ENCODE measurements at regions not wholly inside any gene's neighbourhood (a gene's known extent, or its start where the extent isn't known, plus 50 kb on each side); places are given as distances from the start of the nearest gene placed in this dataset.

- Mint-ChIP-seq H3K4me3 (ENCODE audit: unreplicated experiment) (no peak overlapping the region), H3K4me1 (ENCODE audit: low read depth, unreplicated experiment) (no peaks in the 10 kb centered on the region), H3K9me3 (ENCODE audit: unreplicated experiment) (no peaks in the 10 kb centered on the region), H3K27ac (ENCODE audit: unreplicated experiment) (no peak overlapping the region), H3K36me3 (ENCODE audit: unreplicated experiment) (no peaks in the 10 kb centered on the region), H3K27me3 (ENCODE audit: unreplicated experiment) (no peaks in the 10 kb centered on the region)
- no peak for DNase-seq
- no peak for TF ChIP-seq CTCF (IDR thresholded peaks at IDR 0.05; ENCODE audit: partially characterized antibody, unreplicated experiment)
Measured at GRCh38 chr16:80417706-80418271, 123.0 kb upstream of the DYNLRB2 start.

- H3K36me3 Mint-ChIP-seq (ENCODE audit: unreplicated experiment): no peaks in the 10 kb centered on the region
- no peaks in the 10 kb centered on the region for H3K27me3 Mint-ChIP-seq (ENCODE audit: unreplicated experiment)
- no peaks in the 10 kb centered on the region for H3K9me3 Mint-ChIP-seq (ENCODE audit: unreplicated experiment)
- no peak for TF ChIP-seq CTCF (IDR thresholded peaks at IDR 0.05; ENCODE audit: partially characterized antibody, unreplicated experiment)
- H3K27ac Mint-ChIP-seq (ENCODE audit: unreplicated experiment): no peak overlapping the region
- H3K4me1 Mint-ChIP-seq (ENCODE audit: low read depth, unreplicated experiment): no peaks in the 10 kb centered on the region
- no peak overlapping the region for H3K4me3 Mint-ChIP-seq (ENCODE audit: unreplicated experiment)
- DNase-seq: no peak
Measured at GRCh38 chr16:80408014-80408413, 132.8 kb upstream of the DYNLRB2 start.

GRCh38 chr16:80407265-80407987 is 133.4 kb upstream of the DYNLRB2 start:
- Mint-ChIP-seq H3K4me1 (ENCODE audit: low read depth, unreplicated experiment) (no peaks in the 10 kb centered on the region), H3K9me3 (ENCODE audit: unreplicated experiment) (no peaks in the 10 kb centered on the region), H3K36me3 (ENCODE audit: unreplicated experiment) (no peaks in the 10 kb centered on the region), H3K27ac (ENCODE audit: unreplicated experiment) (no peak overlapping the region), H3K4me3 (ENCODE audit: unreplicated experiment) (no peak overlapping the region), H3K27me3 (ENCODE audit: unreplicated experiment) (no peaks in the 10 kb centered on the region)
- no peak for DNase-seq
- no peak for TF ChIP-seq CTCF (IDR thresholded peaks at IDR 0.05; ENCODE audit: partially characterized antibody, unreplicated experiment)

GRCh38 chr16:80404847-80405246 is 135.9 kb upstream of the DYNLRB2 start:
- no peaks in the 10 kb centered on the region for H3K4me1 Mint-ChIP-seq (ENCODE audit: low read depth, unreplicated experiment)
- no peaks in the 10 kb centered on the region for H3K9me3 Mint-ChIP-seq (ENCODE audit: unreplicated experiment)
- no peak overlapping the region for H3K4me3 Mint-ChIP-seq (ENCODE audit: unreplicated experiment)
- no peaks in the 10 kb centered on the region for H3K36me3 Mint-ChIP-seq (ENCODE audit: unreplicated experiment)
- no peak for TF ChIP-seq CTCF (IDR thresholded peaks at IDR 0.05; ENCODE audit: partially characterized antibody, unreplicated experiment)
- no peaks in the 10 kb centered on the region for H3K27me3 Mint-ChIP-seq (ENCODE audit: unreplicated experiment)
- no peak overlapping the region for H3K27ac Mint-ChIP-seq (ENCODE audit: unreplicated experiment)
- DNase-seq: no peak

GRCh38 chr16:80403894-80404293 is 136.9 kb upstream of the DYNLRB2 start:
- H3K4me3 Mint-ChIP-seq (ENCODE audit: unreplicated experiment): no peak overlapping the region
- no peak for DNase-seq
- H3K36me3 Mint-ChIP-seq (ENCODE audit: unreplicated experiment): no peaks in the 10 kb centered on the region

More at GRCh38 chr16:80403894-80404293, 136.9 kb upstream of the DYNLRB2 start:
- Mint-ChIP-seq H3K27me3 (ENCODE audit: unreplicated experiment) (no peaks in the 10 kb centered on the region), H3K4me1 (ENCODE audit: low read depth, unreplicated experiment) (no peaks in the 10 kb centered on the region), H3K27ac (ENCODE audit: unreplicated experiment) (no peak overlapping the region), H3K9me3 (ENCODE audit: unreplicated experiment) (no peaks in the 10 kb centered on the region)
- TF ChIP-seq CTCF (IDR thresholded peaks at IDR 0.05; ENCODE audit: partially characterized antibody, unreplicated experiment): no peak

All from glutamatergic neuron (in vitro differentiated cells).